Mammary epithelial cell (primary cell): ENCODE measurements at regions not wholly inside any gene's neighbourhood (a gene's known extent, or its start where the extent isn't known, plus 50 kb on each side); places are given as distances from the start of the nearest gene placed in this dataset.

Experiments used
- CTCF ChIP-seq, 2 donors: IDR thresholded peaks in 1 of 2; conservative IDR thresholded peaks in 1 of 2; 2 replicates each; pipeline ENCODE4 v1.5.1; 2011 to 2012; ENCODE audit warnings: inconsistent platforms in 2 of 2, low read length in 2 of 2, mild to moderate bottlenecking in 2 of 2, control low read depth in 1 of 2, low read depth in 1 of 2; ENCODE audit not compliant: insufficient read depth in 1 of 2; ENCODE audit errors: extremely low read depth in 1 of 2
- EZH2 ChIP-seq: IDR thresholded peaks from 2 replicates; pipeline ENCODE4 v1.6.1; 2012; ENCODE audit warnings: low read length, inconsistent platforms, borderline replicate concordance

DNA sequence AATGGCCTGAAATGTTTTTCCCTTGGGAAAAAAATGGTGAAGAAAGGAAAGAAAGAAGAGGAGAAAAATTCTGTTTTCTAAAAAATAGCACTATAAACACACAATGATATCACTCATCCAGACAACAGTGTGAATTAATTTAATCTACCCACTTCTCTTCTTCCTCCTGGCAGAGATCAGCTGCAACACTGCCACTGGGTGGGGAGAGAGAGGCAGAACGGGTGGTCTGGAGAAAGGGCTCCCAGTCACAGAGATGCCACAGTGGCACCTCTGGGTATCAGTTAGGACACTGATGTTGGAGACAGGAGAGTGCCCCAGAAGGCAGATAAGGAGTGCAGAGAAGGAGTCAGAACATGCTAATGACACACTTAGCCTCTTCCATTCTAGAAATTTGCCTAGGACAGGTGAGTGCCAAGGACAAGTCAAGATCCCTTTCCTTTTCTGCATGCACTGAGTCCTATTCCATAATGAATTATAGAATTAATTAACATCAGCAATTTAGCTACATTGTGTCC lies 168.6 kb downstream of the SUCLA2 start:
- no peak for TF ChIP-seq CTCF (conservative IDR thresholded peaks at IDR 0.05 in 1 of 2, IDR thresholded peaks at IDR 0.05 in 1 of 2; ENCODE audit: extremely low read depth in 1 of 2, insufficient read depth in 1 of 2, low read depth in 1 of 2, low read length in 2 of 2)
- no peak for TF ChIP-seq EZH2
